Nephron (organoid): ENCODE measurements at regions not wholly inside any gene's neighbourhood (a gene's known extent, or its start where the extent isn't known, plus 50 kb on each side); places are given as distances from the start of the nearest gene placed in this dataset.

Source experiments
- H3K27ac Mint-ChIP-seq, 3 experiments: 2 replicates each; pipeline ENCODE4 v1.8.0; 2020; ENCODE audit warnings: mixed read lengths in 3 of 3, mild to moderate bottlenecking in 2 of 3, moderate library complexity in 1 of 3
- H3K27me3 Mint-ChIP-seq: 2 replicates; pipeline ENCODE4 v1.8.0; 2021; ENCODE audit warnings: low read depth, mild to moderate bottlenecking, moderate library complexity, mixed read lengths
- H3K36me3 Mint-ChIP-seq: 2 replicates; pipeline ENCODE4 v1.8.0; 2020; ENCODE audit warnings: low read depth, mixed read lengths
- H3K4me1 Mint-ChIP-seq: 2 replicates; pipeline ENCODE4 v1.8.0; 2020; ENCODE audit warnings: mixed read lengths
- H3K4me3 Mint-ChIP-seq, 3 experiments: 2 replicates each; pipeline ENCODE4 v1.8.0; 2020; ENCODE audit warnings: mild to moderate bottlenecking in 3 of 3, mixed read lengths in 3 of 3, moderate library complexity in 2 of 3
- H3K9me3 Mint-ChIP-seq: 2 replicates; pipeline ENCODE4 v1.8.0; 2020; ENCODE audit warnings: mixed read lengths
- TF ChIP-seq, protein P1 (sequence below), 3 experiments: fragments of 200-600 bp; sonication (generic); IDR thresholded peaks; one replicate each; pipeline ENCODE4 v1.5.0; 2021; ENCODE audit warnings: antibody characterized with exemption in 3 of 3; ENCODE audit not compliant: unreplicated experiment in 3 of 3

DNA sequence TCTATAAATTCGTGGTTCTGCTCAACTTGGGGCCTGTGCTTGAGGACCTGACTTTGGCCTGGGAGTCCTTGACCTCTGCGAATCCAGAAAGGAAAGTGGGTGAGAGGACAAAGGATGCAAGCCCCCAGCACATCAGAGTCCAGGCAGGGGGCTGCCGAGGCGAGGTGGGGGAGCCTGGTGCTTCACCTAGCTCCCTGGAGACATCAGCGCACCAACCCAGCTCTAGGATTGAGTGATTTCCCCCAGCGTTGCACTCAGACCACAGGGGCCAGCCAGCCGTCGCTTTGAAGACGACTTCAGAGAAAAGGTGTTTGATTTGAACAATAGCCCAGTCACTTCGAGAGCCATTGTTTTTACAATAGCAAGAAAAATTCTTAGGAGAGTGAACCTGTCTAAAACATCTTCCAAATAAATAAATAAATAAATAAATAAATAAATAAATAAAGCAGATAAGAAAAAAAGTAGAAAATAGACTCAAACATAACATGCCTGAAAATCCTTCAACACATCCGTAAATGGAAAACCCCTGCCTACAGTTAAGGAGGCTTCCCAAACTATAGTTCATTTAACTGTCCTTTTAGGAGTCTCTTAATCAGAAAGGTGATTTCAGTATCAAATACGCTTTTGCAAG is 180.9 kb downstream of the RBFOX3 start:
- H3K4me1 Mint-ChIP-seq = no peaks in the 10 kb centered on the region
- no peaks in the 10 kb centered on the region for H3K36me3 Mint-ChIP-seq
- H3K4me3 Mint-ChIP-seq = no peak overlapping the region
- no peak overlapping the region for H3K27ac Mint-ChIP-seq
- H3K27me3 Mint-ChIP-seq = peaks cover 54% of the 10 kb centered on the region
- TF ChIP-seq, protein P1, sequence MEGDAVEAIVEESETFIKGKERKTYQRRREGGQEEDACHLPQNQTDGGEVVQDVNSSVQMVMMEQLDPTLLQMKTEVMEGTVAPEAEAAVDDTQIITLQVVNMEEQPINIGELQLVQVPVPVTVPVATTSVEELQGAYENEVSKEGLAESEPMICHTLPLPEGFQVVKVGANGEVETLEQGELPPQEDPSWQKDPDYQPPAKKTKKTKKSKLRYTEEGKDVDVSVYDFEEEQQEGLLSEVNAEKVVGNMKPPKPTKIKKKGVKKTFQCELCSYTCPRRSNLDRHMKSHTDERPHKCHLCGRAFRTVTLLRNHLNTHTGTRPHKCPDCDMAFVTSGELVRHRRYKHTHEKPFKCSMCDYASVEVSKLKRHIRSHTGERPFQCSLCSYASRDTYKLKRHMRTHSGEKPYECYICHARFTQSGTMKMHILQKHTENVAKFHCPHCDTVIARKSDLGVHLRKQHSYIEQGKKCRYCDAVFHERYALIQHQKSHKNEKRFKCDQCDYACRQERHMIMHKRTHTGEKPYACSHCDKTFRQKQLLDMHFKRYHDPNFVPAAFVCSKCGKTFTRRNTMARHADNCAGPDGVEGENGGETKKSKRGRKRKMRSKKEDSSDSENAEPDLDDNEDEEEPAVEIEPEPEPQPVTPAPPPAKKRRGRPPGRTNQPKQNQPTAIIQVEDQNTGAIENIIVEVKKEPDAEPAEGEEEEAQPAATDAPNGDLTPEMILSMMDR (IDR thresholded peaks at IDR 0.05; ENCODE audit: unreplicated experiment in 3 of 3) = no peak
- H3K9me3 Mint-ChIP-seq = peaks cover 2% of the 10 kb centered on the region

DNA sequence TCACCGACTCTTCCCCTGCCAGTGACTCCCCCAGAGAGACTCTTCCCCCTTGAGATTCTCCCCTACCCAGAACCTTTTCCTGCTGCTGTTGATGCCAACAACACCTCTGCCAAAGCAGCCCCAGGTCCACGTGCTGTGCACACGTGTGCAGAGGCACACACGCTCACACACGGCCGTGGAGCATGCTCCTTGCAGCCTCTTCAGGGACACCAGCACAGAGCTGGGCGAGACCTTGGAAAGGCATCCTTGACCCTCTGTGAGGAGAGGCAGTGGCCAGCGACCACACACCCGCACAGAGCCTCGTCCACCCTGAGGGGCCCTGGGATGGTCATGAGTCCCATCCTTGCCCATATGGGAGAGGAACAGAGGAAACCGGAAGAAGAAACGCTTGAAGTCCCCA is 181.9 kb downstream of the RBFOX3 start:
- TF ChIP-seq, protein P1 (IDR thresholded peaks at IDR 0.05; ENCODE audit: unreplicated experiment in 3 of 3) = no peak
- Mint-ChIP-seq H3K36me3 (no peaks in the 10 kb centered on the region), H3K4me1 (no peaks in the 10 kb centered on the region), H3K4me3 (no peak overlapping the region), H3K9me3 (peaks cover 2% of the 10 kb centered on the region), H3K27me3 (peaks cover 49% of the 10 kb centered on the region), H3K27ac (no peak overlapping the region)

DNA sequence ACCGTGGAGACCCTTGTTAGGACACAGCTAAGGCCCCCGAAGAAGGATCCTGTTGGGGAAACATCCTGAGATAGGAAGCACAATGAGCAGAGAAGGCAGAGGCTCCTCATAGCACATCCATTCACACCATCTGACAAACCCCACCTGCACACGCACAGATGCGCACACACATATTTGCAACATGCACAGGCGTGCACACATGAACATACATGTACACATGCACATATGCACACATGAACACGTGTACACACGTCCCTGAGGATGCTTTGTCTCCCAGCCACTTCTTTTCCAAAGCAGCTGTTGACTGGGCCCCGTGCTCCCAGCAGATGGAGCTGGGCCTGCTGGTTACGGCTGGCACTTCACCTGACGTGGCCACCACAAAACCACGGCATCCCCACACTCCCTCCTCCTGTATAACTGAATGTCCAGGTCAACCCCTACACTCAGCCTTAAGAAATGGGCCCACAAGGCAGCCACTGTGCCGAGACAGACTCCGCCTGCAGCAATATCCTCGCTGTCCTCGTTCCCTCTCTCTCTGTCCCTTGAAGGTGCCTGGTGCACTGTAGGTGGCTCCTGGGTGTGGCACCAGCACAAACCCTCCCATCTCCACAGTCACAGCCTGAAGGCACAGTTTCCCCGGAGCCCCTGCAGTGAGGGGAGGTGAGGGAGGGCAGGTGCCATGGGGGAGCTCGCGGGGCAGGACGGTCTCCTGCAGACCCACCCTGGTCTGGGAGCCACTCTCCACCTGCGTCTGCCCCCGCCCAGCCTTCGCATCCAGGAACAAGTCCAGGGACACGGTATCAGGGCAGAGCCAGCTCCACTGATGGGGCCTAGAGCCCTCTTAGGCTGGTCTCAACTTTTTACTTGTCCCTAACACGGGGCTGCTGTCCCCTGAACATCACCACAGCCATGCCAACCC is 183.0 kb downstream of the RBFOX3 start:
- Mint-ChIP-seq H3K9me3 (no peaks in the 10 kb centered on the region), H3K27ac (no peak overlapping the region), H3K27me3 (peaks cover 55% of the 10 kb centered on the region), H3K4me3 (no peak overlapping the region), H3K36me3 (no peaks in the 10 kb centered on the region), H3K4me1 (no peaks in the 10 kb centered on the region)
- TF ChIP-seq, protein P1 (IDR thresholded peaks at IDR 0.05; ENCODE audit: unreplicated experiment in 3 of 3) = no peak

DNA sequence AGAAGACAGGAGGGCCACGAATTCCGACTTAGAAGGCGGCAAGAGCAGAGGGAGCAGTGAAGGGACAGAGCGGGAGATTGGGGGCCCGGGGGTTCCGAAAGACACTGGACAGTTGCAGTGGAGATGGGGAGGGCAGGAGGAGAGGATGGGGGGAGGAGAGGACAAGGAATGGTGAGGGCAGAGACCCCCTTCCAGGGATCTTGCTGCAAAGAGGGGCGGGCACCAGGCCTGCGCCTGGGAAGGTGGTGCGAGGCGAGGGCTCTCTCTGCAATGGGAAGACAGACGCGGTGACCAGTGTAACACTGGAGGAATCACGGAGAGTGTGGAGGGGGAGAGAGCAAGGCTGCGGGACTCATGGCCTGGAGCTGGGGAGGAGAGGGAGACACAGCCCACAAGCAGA is 185.2 kb downstream of the RBFOX3 start:
- H3K36me3 Mint-ChIP-seq = no peaks in the 10 kb centered on the region
- H3K27me3 Mint-ChIP-seq = peaks cover 39% of the 10 kb centered on the region
- TF ChIP-seq, protein P1 (IDR thresholded peaks at IDR 0.05; ENCODE audit: unreplicated experiment in 3 of 3) = no peak
- H3K4me3 Mint-ChIP-seq = no peak overlapping the region
- no peak overlapping the region for H3K27ac Mint-ChIP-seq
- H3K4me1 Mint-ChIP-seq = no peaks in the 10 kb centered on the region
- no peaks in the 10 kb centered on the region for H3K9me3 Mint-ChIP-seq

GRCh38 chr17:79424471-79425185 is 186.2 kb downstream of the RBFOX3 start:
- Mint-ChIP-seq H3K27ac (no peak overlapping the region), H3K9me3 (no peaks in the 10 kb centered on the region), H3K4me1 (no peaks in the 10 kb centered on the region), H3K27me3 (peaks cover 42% of the 10 kb centered on the region), H3K36me3 (no peaks in the 10 kb centered on the region), H3K4me3 (no peak overlapping the region)
- TF ChIP-seq, protein P1 (IDR thresholded peaks at IDR 0.05; ENCODE audit: unreplicated experiment in 3 of 3) = no peak
